SH-SY5Y (cell line): ENCODE measurements at regions not wholly inside any gene's neighbourhood (a gene's known extent, or its start where the extent isn't known, plus 50 kb on each side); places are given as distances from the start of the nearest gene placed in this dataset.

Experiments used
- GATA2 ChIP-seq: IDR thresholded peaks from 2 replicates; pipeline ENCODE4 v1.6.1; 2011; ENCODE audit warnings: mild to moderate bottlenecking, low read depth, low read length
- GATA3 ChIP-seq: IDR thresholded peaks from 2 replicates; pipeline ENCODE4 v1.6.1; 2011; ENCODE audit warnings: low read depth, mild to moderate bottlenecking, low read length, moderate library complexity

DNA sequence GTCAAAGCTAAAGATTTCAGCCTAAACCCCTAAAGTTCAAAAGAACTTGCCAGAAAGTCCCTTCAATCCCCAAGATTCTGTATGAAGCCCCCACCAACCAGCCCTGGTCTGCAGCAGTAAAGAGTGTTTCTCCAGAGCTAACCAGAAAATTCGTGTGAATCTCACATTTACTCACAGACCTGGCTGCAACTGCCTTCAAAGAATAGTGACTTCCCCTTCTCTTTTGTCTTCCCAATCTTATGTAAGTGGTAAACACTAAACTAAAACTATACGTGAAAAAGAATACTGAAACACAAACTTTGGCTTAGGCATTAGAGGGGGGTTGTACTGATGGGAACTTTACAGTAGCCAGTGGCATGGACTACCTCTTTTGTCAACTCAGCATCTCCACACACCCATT is 50.6 kb upstream of the SETBP1 start:
- TF ChIP-seq GATA2 = no peak
- no peak for TF ChIP-seq GATA3
